MCF 10A (cell line): ENCODE measurements at regions not wholly inside any gene's neighbourhood (a gene's known extent, or its start where the extent isn't known, plus 50 kb on each side); places are given as distances from the start of the nearest gene placed in this dataset.

Experiments
- BruUV-seq: library from RNA; stranded (reverse); fragments of 400-500 nt; replicated peaks from 2 replicates; lab custom pipeline; 2021; lab: Mats Ljungman, UMichigan
- CTCF ChIA-PET: fragments of 300-600 bp; sonication (Branson Sonifier 250); formaldehyde crosslinking; extraction: SDS; loops from one replicate; lab custom pipeline; 2021; ENCODE audit warnings: antibody characterized with exemption, inconsistent platforms; lab: Yijun Ruan, JAX
- POLR2A ChIA-PET: fragments of 300-600, 350-650 bp; sonication (Branson Sonifier 250); formaldehyde crosslinking; extraction: SDS; loops from one replicate; lab custom pipeline; 2020; ENCODE audit warnings: antibody characterized with exemption, inconsistent platforms; lab: Yijun Ruan, JAX
- DNase-seq: peaks from one replicate; pipeline ENCODE4 v3.0.0-alpha.2; 2018; ENCODE audit not compliant: unreplicated experiment
- H3K27ac Mint-ChIP-seq: one replicate; pipeline ENCODE4 v1.8.0; 2022; ENCODE audit warnings: mild to moderate bottlenecking, low read depth, mixed read lengths; ENCODE audit not compliant: unreplicated experiment
- H3K27me3 Mint-ChIP-seq: one replicate; pipeline ENCODE4 v1.8.0; 2022; ENCODE audit warnings: mixed read lengths; ENCODE audit not compliant: insufficient read depth, unreplicated experiment
- H3K36me3 Mint-ChIP-seq: one replicate; pipeline ENCODE4 v1.8.0; 2022; ENCODE audit warnings: mild to moderate bottlenecking, moderate library complexity, mixed read lengths; ENCODE audit not compliant: insufficient read depth, unreplicated experiment
- H3K4me1 Mint-ChIP-seq: one replicate; pipeline ENCODE4 v1.8.0; 2022; ENCODE audit warnings: mixed read lengths; ENCODE audit not compliant: insufficient read depth, unreplicated experiment
- H3K4me3 Mint-ChIP-seq: one replicate; pipeline ENCODE4 v1.8.0; 2022; ENCODE audit warnings: mild to moderate bottlenecking, moderate library complexity, mixed read lengths; ENCODE audit not compliant: unreplicated experiment
- H3K9me3 Mint-ChIP-seq: one replicate; pipeline ENCODE4 v1.8.0; 2022; ENCODE audit warnings: mixed read lengths; ENCODE audit not compliant: unreplicated experiment
- intact Hi-C: fragments of 100-400 bp; cut with micrococcal nuclease; formaldehyde crosslinking; loops from 2 replicates; pipeline ENCODE4 v1.14.1; 2022
- TF ChIP-seq, protein P1 (sequence below): fragments of 200-600 bp; IDR thresholded peaks from one replicate; pipeline ENCODE4 v1.8.0; 2022; ENCODE audit warnings: antibody characterized with exemption, mild to moderate bottlenecking; ENCODE audit not compliant: unreplicated experiment

DNA sequence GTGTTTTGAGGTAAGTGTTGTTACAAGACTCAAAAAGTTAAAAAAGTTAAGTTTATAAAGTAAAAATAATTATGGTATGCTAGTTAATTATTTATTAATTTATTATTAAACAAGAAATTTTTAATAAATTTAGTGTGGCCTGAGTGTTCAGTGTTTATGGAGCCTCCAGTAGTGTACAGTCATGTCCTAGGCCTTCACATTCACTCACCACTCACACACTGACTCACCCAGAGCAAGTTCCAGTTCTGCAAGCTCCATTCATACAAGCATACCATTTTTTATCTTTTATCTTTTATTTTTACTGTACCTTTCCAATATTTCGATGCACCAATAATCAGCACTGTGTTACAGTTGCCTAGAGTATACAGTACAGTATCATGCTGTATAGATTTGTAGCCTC lies 381.2 kb upstream of the MGMT start:
- TF ChIP-seq, protein P1, sequence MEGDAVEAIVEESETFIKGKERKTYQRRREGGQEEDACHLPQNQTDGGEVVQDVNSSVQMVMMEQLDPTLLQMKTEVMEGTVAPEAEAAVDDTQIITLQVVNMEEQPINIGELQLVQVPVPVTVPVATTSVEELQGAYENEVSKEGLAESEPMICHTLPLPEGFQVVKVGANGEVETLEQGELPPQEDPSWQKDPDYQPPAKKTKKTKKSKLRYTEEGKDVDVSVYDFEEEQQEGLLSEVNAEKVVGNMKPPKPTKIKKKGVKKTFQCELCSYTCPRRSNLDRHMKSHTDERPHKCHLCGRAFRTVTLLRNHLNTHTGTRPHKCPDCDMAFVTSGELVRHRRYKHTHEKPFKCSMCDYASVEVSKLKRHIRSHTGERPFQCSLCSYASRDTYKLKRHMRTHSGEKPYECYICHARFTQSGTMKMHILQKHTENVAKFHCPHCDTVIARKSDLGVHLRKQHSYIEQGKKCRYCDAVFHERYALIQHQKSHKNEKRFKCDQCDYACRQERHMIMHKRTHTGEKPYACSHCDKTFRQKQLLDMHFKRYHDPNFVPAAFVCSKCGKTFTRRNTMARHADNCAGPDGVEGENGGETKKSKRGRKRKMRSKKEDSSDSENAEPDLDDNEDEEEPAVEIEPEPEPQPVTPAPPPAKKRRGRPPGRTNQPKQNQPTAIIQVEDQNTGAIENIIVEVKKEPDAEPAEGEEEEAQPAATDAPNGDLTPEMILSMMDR: no peak
- ChIA-PET POLR2A (no interaction called here), CTCF (interaction anchor here (1.0 kb wide), 1 partner anchor 240 kb away, joined by 3 read pairs; no protein-coding TSS in a partner anchor)
- Mint-ChIP-seq H3K27ac (no peak overlapping the region), H3K36me3 (no peaks in the 10 kb centered on the region), H3K9me3 (peaks cover 4% of the 10 kb centered on the region), H3K27me3 (no peaks in the 10 kb centered on the region), H3K4me1 (no peaks in the 10 kb centered on the region), H3K4me3 (no peak overlapping the region)
- no TSS peak for BruUV-seq
- no peak for DNase-seq
- intact Hi-C loops: no loop called here

DNA sequence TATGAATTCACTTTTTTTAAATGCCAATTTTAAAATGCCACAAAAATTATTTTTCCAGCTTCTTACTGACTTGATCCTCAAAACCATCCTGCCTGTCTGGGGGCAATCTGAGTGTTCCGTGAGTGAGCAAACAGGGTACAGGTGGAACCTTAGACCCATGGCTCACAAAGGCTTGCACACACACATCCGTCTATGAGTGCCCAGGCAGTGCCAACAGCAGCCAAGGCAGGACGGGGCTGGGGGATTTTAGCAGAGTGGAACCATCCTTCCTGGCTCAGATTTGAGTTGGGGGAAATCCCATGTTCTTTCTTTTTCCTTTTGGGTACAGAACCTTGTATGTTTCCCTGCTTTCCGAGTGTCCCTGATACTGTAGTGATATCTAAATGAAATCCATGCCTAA lies 377.7 kb upstream of the MGMT start:
- no peak for DNase-seq
- ChIA-PET POLR2A (no interaction called here), CTCF (interaction anchor here (0.8 to 1.6 kb wide), 3 partner anchors 129 to 1042 kb away, joined by 3 to 5 read pairs (median 4); no protein-coding TSS in a partner anchor)
- intact Hi-C loops: no loop called here
- BruUV-seq: no TSS peak
- Mint-ChIP-seq H3K27ac (no peak overlapping the region), H3K9me3 (no peaks in the 10 kb centered on the region), H3K36me3 (no peaks in the 10 kb centered on the region), H3K4me1 (no peaks in the 10 kb centered on the region), H3K27me3 (no peaks in the 10 kb centered on the region), H3K4me3 (no peak overlapping the region)
- TF ChIP-seq, protein P1: no peak

DNA sequence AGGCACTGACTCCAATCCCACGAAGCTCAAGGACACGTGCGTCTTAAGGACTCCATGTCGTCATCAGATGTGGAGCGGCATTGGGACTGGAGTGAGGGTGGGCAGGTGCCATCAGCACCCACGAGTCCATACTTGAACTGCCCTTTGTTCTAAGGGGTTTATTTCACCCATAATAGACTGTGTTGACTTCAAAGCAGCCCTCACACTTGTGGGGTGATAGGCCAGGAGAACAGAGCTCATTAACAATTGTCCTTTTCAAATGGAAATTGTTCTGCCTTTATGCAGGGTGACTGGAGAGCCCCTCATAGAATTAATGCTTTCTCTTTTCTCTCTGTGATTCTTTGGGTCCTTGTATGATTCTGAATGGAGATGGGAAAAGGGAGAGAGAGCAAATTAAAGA lies 376.9 kb upstream of the MGMT start:
- POLR2A ChIA-PET: no interaction called here
- Mint-ChIP-seq H3K4me1 (no peaks in the 10 kb centered on the region), H3K27me3 (no peaks in the 10 kb centered on the region), H3K36me3 (no peaks in the 10 kb centered on the region), H3K27ac (no peak overlapping the region), H3K4me3 (no peak overlapping the region), H3K9me3 (no peaks in the 10 kb centered on the region)
- CTCF ChIA-PET: interaction anchor here (0.7 to 1.6 kb wide), 2 partner anchors 128 to 747 kb away, joined by 3 to 5 read pairs; no protein-coding TSS in a partner anchor
- TF ChIP-seq, protein P1: no peak
- no TSS peak for BruUV-seq
- intact Hi-C loops: no loop called here
- no peak for DNase-seq

DNA sequence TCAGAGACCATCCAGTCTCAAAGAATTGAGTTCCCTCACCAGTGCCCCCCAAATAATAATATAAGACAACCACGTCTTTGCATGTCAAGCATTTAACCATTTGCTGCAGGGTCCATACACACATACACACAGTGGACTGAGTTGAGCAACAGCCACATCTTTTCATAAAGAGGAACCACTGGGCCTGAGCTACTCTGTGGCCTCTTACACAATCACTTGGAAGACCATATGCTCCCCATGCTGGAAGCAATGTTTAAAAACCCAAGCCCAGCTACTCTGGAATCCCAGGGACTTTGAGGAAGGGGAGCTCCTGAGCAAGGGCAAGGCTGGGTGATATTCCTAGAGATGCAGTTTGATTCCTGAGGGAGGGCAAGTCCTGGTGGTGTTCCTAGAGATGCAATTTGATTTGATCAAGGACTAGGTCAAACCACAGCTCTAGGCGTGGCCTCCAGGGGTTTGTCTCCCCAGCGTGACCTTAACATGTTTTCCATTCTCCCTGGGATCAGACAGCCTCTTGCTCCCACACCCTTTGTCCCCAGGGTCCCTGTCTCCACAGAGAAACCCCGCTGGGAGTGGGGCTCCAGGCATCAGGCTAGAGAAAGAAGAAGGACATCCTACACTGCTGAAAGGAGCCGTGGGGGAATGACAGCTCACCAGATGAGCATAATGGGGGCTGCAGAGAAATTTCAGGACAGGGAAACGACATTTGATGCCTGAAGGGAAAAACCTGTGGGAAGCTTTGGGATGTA lies 376.2 kb upstream of the MGMT start:
- TF ChIP-seq, protein P1: no peak

More for the DNA sequence above, 376.2 kb upstream of the MGMT start:
- BruUV-seq: no TSS peak
- H3K4me3 Mint-ChIP-seq: no peak overlapping the region
- ChIA-PET CTCF (interaction anchor here (0.7 kb wide), 2 partner anchors 48 to 746 kb away, joined by 3 read pairs; no protein-coding TSS in a partner anchor), POLR2A (no interaction called here)
- H3K4me1 Mint-ChIP-seq: peaks cover 4% of the 10 kb centered on the region
- no peaks in the 10 kb centered on the region for H3K27me3 Mint-ChIP-seq
- DNase-seq: no peak
- intact Hi-C loops: no loop called here
- no peaks in the 10 kb centered on the region for H3K9me3 Mint-ChIP-seq
- H3K27ac Mint-ChIP-seq: no peak overlapping the region
- H3K36me3 Mint-ChIP-seq: no peaks in the 10 kb centered on the region
